ENCODE measurements at regions not wholly inside any gene's neighbourhood (a gene's known extent, or its start where the extent isn't known, plus 50 kb on each side); places are given as distances from the start of the nearest gene placed in this dataset.
"Not testable (repeated sequence)": the region's sequence is repeated elsewhere in the genome, so short reads cannot be mapped to it uniquely, and the experiment has no call there.

DNA sequence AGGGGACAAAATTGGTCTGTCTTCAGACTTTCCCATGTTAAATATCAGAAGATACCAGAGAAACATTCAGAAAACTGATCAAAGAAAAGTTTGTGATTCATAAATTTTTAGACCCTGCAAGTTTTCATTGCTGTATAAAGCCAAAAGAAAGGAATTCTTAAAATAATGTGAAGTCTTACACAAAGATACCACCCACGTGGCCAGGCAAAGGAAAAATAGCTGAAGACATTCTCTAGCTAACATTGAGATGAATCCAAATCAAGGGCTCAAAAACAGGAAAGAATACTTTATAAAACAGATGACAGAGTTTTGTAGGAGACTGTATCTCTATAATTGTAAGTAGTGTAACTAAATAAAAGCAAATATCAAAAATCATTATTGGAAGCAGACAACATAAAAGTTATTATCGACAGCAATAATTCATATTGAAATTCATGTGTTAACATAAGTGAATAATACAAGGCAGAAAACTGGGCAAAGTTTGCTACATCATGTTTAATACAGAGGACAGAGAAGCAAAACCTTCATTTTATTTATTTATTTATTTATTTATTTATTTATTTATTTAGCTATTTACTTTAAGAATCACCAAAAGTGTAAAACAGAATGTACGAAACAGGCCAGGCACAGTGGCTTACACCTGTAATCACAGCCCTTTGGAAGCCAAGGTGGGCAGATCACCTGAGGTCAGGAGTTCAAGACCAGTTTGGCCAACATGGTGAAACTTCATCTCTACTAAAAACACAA, 204.6 kb upstream of the SLIT2 start:
- no peak for DNase-seq

DNA sequence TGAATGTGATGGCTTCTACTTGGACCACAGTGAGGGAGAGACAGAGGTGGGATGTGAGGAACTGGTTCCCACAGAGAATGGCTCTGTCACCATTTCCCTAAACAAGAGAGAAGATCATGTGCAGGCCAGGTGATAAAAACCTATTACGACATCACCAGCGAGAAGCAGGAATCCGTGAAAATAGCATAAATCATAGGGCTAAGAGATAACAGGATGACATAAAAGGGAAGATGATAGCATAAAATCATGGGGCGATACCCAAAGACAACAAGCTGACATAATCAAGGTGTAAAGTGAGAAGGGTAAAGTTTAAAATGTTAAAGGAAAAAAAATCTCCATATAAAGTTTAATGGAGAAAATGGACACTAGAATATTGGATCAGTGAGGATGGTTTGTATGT, 205.5 kb upstream of the SLIT2 start:
- no peak for DNase-seq

DNA sequence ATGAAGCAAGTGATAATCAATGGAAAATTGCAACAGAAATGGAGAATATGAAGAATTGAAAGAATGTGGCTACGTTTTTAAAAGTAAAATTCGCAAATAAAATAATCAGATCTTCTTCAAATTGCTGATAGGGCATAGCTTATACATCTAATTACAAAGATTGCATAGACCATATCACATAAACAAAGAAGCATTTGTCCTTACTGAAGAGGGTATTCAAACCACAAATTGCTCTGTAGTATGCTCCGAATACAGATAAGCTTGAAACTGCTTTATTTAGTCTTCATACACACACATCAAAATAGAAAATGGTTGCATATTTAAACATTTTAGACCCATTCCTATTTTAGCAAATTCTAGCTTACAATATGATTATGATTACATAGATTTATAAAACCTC, 206.7 kb upstream of the SLIT2 start:
- DNase-seq, result no peak

DNA sequence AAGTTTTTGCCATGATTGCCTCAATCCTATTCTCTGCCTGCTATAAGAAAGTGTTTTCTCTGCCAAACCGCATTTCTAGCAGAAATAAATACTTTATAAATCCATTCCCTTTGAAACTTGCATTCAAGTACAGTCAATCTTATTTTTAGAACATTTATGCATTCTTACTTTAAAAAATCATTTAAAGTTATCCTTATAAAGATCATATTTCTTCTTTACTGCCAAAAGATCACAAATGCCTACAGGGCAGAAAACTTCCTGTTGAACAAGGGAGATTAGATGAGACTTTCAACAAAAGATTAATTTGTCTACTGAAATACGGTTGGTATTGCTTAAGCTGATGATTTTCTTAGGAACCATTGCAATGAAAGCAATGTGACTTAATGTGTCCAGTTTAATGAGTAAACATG, 207.2 kb upstream of the SLIT2 start:
- DNase-seq, result no peak

DNA sequence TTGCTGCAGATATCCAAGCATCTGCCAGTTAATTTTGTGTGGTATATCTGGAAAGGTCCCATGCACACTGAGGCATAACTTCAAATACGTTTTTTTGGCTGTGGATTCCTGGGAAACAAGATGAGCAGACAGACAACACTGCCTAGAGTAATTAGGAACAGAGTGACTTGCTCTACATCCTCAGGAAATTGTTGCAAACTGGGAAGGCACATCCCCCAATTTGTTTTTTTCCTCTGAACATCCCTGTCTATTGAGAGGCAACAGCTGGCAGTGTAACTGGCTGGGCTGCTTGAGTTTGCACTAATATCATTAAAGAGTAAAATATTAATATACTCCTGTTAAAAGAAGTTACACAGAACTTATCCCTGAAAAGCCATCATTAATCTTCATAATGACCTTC, 207.7 kb upstream of the SLIT2 start:
- DNase-seq, result no peak

DNA sequence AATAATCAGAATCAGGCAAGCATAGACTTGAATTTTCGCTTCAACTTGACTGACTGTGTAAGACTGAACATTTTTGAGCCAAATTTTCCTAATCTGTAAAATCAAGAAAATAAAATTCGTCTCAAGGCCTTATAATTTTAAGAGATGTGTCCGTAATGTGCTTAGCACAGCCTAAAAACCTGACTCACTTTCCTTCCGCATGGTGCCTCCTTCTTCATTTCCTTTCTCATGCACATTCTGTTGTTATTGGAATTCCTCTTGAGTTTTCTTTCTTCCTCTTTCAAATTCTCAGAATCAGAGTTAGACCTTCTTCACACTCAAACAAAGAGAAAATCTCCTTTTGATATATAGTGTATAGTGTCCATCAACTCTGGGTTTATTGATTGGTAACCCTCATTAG, 208.9 kb upstream of the SLIT2 start:
- no peak for DNase-seq

DNA sequence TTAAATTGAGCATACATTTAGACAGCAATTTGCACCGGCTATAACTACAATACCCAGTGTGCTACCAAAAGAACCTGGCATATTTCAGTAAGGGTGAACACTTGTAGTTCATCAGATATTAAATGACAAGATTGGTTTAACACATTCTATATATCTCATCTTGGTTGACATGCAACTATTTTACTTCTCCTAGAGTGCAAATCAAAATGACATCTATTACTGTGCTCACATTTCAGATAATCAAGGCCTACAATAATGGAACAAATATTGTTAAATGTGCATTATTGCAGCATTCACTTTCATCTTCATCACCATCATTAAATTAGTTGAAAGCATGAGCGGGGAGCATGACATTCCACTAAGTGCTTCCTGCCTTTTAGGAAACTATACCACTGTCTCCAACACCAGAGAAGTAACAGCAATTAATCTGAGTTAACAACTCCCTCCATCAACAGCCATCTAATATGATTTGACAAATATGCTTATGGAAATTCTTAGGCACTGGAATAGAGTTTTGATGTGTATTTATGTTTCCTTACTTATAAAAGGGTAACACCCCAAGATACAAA, 209.8 kb upstream of the SLIT2 start:
- DNase-seq, result no peak

DNA sequence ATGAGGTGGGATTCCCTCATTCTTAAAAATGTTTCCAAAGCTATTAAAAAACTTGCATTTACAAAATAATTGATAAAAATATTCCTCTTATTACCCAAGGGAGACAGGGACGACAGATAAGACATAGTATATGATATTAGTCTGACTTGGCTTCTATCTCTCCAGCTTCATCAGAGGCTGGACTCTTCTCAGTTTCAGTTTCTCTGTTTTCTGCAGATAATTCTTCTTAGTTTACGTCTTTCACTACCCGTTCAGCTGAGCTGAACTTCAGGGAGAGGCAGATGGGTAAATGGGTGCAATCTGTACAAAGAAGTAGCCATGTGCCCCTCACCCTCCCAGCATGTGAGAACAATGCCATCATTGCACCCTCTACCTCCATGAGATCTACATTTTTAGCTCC, 214.0 kb upstream of the SLIT2 start:
- DNase-seq, result no peak

DNA sequence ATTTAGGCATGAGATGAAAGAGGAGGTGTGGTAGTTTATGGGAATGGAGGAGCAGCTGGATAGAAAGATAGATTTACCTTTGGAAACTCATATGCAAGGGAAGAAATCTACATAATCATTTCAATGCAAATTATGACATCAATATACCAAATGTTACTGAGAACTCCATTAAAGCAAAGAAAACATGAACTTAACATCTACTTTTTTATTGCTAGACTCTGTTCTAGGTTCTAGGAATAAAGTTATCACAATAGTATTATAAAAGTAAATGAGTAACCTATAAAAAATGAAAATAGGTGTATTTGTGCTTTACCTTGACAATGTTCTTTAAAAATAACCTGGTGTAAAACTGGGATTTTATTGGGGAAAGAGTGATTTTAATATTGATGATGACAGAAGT, 221.6 kb upstream of the SLIT2 start:
- DNase-seq, result no peak

DNA sequence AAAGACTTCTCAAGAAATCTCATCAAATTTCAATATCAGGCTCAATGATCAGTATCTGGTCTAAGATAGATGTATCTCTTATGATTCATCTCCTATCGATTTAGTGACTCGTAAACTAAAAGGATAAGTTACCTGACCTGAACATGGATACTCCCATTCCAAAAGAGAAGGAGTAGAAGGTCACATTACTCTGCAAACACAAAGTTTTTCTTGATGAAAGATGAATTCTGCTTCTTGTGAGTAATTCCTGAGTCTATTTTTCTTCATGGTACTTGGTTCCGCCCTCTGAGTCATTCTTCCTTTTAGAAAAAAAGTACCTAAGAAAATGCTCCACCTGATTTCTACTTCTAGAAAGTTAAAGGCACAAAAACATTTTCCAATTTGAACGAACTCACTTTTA, 223.1 kb upstream of the SLIT2 start:
- DNase-seq, result no peak

DNA sequence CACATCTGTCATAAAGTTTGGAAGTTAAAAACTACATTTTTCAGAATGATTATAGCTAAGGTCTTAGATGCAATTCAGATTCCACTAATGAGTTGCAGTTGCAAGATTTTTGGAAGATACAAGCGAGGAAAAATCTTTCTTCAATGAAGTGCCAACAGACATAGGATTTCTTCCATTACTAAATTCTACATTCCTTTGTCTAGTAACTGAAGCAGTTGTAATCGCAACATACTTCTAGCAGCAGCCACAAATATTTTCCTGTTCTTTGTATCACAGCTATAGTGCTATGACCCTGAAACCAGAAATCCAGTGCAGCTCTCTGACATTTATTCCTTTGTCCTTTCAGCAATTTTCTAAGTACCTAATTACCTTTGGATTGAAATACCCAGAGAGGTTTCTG, 225.2 kb upstream of the SLIT2 start:
- no peak for DNase-seq

DNA sequence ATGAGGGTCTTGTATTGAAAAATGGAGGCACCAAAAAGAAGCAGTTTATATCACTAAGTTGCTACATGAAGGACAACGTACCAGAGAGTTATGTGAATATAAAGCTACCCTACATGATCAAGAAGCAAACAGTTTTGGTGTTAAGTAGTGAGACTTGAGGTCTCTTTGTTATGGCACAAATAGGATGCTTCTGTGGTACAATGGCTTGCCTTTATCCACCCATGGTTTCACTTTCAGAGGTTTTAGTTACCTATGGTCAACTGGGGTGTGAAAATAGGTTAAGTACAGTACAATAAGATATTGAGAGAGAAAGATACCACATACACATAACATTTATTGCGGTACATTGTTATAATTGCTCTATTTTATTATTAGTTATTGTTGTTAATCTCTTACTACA, 229.2 kb upstream of the SLIT2 start:
- no peak for DNase-seq

DNA sequence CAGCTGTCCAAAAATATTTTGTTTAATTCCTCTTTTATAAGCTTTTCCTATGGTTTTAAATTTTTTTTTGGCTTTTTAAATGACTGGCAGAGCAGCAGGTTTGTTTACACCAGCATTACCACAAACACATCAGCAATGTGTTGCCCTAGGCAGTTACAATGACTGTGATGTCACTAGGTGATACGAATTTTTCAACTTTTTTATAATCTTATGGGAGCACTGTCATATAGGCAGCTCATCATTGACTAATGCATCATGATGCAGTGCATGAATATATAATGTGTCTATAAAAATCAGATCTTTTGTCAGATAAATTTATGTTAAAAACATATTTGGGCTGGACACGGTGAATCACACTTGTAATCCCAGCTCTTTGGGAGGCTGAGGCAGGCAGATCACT, 231.6 kb upstream of the SLIT2 start:
- DNase-seq, result no peak

DNA sequence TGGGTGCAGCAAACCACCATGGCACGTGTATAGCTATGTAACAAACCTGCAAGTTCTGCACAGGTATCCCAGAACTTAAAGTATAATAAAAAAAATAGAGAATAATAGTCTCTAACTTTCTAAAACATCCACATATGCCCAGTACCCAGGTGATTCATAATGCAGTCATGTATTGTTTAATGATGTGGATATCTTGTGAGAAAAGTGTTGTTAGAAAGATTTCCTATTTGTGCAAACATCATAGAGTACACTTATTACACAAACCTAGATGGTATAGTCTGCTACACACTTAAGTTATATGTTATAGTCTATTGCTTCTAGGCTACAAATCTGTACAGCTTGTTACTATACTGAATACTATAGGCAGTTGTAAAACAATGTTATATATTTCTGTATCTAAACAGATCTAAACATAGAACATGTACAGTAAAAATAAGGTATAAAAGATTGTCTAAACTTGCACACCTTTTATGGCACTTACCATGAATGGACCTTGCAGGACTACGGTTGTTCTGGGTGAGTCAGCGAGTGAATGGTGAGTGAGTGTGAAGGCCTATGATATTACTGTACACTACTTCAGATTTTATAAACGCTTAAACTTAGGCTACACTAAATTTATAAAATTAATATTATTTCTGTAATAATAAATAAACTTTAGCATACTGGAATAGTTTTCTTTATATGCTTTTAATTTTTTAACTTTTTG, 232.2 kb upstream of the SLIT2 start:
- DNase-seq, result no peak

DNA sequence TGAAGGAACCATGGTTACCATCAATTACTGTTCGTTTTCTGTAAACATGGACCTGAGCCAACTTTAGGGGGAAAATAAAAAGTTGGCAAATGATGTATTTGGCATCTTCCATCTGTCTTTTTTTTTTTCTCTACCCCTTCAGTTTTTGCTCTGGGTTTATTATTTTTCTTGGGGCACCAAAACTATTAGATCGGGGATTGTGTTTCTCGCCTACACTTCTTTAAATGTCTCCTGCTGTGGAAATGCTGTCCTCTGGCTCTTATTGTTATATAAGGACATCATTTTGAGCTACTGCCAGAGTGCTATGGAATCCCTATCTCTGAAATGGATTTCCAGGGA, 234.0 kb upstream of the SLIT2 start:
- no peak for DNase-seq

DNA sequence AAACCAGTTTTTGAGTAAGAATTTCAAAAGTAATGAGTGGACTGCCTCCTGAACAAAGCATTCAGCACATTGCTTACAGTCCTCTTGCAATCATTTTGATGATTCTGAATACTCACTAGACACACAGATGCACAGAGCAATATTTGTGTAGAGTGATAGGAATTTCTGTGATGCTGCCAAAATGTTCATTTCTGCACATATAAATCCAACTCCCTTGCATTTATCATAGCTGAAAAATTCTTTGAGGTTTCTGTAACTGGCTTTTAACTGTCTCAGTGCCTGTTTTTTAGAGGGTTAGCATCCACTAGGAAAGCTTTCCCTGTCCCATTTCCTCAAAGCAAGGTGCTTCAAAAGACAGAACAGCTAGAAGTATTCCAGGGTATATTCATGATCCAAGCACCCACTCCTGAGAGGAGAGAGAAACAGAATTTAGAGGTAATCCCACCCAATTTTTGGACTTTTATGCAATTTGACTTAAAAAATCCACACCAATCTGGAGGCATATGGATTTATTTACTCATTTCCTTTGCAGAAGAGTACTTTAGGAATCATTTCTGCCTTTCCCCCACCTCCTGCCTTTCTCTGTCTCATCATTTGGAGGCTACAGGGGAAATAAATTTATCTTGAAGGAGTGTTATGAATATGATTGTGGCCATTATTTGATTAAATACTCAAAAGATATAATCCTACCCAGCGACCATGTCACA, 234.5 kb upstream of the SLIT2 start:
- DNase-seq, result no peak

DNA sequence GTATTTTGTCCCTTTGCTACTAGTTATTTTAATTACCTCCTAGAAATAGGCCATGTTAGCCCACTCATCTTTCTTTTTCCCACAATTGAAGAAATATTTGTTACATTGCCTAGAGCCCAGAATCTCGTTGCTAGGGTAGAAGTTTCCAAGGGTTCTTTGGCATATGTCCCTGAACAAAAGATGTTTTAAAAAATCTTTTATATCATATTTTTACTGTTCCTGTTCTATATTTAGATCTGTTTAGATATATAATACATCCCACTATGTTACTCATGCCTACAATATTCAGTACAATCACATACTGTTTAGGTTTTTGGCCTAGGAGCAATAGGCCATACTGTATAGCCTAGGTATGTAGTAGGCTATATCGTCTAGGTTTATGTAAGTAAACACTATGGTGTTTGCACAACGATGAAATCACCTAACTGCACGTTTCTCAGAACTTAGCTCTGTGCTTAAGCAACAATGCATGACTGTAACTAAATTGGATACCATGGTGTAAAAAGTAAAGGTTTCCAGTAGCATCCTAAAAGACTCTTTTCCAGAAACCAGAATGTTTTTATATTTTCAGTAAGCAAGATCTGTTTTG, 236.0 kb upstream of the SLIT2 start:
- no peak for DNase-seq

DNA sequence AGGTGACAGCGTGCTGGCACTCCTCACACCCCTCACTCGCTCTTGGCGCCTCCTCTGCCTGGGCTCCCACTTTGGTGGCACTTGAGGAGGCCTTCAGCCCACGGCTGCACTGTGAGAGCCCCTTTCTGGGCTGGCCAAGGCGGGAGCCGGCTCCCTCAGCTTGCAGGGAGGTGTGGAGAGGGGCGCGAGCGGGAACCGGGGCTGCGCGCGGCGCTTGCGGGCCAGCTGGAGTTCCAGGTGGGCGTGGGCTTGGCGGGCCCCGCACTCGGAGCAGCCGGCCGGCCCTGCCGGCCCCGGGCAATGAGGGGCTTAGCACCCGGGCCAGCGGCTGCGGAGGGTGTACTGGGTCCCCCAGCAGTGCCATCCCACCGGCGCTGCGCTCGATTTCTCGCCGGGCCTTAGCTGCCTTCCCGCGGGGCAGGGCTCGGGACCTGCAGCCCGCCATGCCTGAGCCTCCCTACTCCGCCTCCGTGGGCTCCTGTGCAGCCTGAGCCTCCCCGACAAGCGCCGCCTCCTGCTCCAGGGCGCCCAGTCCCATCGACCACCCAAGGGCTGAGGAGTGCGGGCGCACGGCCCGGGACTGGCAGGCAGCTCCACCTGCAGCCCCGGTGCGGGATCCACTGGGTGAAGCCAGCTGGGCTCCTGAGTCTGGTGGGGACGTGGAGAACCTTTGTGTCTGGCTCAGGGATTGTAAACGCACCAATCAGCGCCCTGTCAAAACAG, 247.7 kb upstream of the SLIT2 start:
- DNase-seq, result not testable (repeated sequence)

DNA sequence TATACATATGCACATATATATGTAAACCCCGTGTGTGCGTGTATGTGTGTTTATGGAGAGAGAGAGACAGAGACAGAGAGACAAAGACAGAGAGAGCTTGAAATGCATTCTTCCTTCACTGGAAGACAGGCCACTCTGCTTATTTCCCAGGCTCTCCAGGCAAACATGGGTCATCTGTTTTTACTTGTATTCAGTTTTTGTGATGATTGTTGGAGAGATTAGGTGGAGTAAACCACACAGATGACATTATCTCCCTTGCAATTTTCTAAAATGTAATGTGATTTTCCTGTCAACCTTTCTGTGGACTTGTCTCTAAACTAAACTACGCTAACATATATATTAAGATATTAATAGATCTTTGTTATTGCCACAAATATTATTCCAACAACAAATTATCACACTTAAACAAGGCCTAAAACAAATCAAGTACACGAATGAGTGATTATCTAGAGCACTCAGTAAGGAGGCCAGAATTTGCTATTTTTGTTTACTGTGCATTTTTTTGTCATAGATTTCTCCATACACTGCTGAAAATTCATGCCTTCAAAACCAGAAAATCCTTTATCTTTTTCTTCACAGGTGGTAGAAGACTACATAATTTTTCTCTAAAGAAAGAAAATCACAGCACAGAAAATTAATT, 251.8 kb upstream of the SLIT2 start:
- DNase-seq, result no peak

DNA sequence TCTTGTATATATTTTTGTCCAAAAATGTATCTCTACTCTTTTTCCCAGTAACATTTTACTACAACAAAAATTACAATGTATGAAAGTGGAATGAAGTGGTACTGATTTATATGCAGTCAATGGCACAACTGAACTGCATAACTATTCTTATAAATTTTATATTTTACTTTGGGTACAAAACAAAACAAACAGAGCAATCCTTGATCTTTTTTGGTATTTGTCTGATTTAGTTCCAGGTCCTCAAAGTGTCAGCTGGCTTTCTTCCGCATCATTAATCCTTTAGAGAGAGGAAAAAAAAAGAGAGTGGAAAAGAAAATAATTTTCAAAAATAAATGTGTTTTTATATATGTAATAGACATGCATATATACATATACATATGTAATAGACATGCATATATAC, 252.4 kb upstream of the SLIT2 start:
- no peak for DNase-seq

DNA sequence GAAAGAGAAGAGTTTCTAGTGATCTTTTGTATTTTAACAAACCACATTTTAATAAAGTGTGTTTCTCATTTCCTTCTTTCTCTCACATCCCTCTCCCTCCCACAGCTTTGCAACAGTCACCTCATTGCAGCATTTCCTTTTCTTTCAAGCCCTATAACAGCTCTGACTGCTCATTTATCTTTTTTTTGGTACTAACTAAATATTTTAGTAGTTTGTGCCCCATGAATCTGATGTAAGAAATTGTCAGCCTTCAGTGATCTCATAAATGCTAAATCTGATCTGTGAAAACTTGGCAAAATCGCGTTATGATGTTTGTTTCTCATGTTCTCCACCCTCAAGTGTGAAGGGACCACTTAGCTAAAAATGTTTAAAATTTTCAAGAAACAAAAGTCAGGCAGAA, 258.5 kb upstream of the SLIT2 start:
- DNase-seq, result no peak

DNA sequence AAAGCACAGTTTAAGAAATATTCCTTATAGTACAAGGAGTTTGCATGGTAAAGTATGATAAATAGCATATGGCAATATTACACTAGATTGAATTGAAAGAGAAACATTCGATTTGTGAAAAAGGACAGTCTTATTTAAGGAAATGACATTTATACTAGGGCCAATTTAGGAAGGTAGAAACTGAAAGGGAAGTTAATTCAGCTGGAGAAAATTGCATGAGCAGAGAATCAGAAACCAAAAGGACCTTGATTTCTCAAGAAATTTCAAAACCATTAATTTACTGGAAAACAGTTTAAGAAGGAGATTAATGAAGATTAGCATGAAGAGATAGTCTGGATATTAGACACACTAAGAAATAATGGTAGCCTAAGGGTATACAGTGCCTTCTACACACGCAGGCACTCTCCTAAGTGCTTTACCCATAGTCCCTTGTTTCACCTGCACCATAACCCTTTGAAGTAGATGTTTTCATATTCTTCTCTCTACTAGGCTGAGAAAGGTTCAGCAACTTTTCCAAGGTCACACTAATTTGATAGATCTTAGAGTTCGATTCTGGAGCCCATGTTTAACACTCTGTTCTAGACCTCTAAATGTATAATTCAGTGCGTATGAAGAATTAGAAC, 259.1 kb upstream of the SLIT2 start:
- no peak for DNase-seq

All from stimulated activated naive CD4-positive, alpha-beta T cell treated with Interleukin-2 at 50 U/mL for 16 hours (primary cell).